NCI-H1092 treated with DMSO at 0.1 percent for 48 hours (cell line): ENCODE measurements at regions not wholly inside any gene's neighbourhood (a gene's known extent, or its start where the extent isn't known, plus 50 kb on each side); places are given as distances from the start of the nearest gene placed in this dataset.

Experiments
- DNase-seq: peaks from one replicate; lab custom pipeline; 2025; lab: John Stamatoyannopoulos, UW

DNA sequence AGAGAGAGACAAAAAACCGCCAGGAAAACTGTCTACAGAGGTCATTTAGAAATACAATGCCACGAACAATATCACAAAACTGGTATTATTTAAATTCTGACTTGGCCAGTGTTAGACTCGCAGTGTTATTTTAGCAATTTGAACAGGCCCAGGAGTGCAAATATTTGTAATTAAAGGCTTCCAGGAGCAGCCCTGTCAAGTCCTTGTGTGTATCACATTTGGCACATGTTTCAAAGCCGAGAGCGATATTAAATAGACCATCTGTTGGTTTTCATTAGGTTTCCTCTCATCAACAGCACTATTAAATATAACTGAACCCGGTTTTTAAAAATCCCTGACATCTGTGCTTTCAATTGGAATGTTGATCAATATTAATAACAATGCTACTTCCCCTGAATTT is 656.9 kb downstream of the TSN start:
- DNase-seq, result peak; percentile 84

DNA sequence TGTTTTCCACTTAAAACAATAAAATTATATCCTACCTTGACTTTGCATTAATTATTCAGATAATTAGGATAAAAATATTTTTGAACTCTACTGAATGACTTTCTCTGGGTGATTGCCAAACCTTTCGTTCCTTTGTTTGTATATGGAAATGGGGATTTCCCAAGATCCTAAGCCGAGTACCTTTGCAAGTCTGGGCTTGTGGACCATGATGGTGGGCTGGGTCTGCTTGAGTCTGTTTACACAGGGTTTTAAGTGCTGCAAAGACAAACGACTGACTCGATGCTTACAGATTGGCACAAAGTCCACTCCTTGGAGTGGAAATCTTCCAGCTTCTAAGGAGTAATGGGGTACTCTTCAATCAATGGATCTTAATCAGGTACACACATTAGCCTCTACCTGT is 659.5 kb downstream of the TSN start:
- no peak for DNase-seq

DNA sequence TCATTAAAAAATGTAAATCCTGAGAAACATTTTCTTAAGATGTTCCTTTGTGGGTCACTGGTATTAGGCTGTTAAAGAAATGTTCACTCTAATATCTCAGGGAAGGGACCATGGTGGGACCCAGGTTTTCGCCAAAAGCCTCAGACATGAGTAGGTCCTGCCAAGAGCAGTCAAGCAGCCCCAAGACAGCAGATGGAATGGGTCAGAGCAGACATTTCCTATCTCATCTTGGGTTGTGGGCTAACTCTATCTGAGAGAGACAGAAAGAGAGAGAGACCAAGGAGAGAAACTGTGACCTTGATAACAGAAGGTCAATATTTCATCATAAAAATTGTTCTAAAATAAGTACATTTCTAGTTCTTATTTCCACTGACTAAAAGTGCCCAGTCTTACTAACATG is 661.7 kb downstream of the TSN start:
- no peak for DNase-seq

DNA sequence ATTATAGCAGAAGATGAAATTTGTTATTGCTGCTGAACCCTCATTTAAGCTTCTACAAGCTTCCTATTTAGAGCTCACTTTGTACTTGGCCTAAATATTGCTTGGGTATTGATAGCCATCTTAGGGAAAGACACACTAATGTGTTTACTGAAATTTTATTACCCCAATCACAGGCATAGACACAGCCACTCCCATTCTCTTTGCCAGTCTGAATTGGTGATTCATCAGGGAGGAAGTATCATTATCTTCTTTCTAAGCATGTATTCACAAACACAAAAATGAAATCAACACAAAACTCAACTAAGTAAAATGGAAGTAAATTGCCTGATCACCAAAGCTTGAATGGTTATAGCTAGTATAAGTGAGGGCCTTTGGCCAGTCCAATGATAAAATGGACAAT is 666.3 kb downstream of the TSN start:
- DNase-seq, result no peak

DNA sequence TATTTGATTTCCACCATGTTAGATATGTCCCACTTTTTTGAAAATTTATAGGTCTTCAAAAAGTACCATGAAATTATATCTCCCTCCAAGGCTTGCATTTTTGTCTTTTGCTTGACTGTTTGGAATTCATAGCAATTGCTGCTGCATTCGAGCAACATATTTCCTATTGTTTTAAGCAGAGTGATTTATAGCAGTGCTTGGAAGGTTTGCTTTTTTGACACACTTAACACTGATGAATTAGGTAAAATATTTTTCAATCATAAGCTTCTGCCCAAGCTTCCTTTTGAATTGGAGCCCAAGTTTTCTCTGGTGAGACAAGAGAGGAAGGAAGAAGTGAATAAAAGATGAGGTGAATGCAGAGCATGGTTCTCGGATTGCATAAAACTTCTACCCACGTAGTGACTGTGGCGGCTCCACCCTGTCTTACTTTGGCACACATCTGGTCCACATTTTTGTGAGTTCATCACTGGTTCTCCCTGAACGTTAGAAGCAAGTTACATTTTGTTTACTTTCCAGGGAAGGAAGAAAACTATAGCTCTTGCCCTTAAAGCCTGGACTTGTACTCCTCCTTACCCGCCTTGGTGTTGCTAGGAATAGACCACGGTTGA is 667.0 kb downstream of the TSN start:
- no peak for DNase-seq

DNA sequence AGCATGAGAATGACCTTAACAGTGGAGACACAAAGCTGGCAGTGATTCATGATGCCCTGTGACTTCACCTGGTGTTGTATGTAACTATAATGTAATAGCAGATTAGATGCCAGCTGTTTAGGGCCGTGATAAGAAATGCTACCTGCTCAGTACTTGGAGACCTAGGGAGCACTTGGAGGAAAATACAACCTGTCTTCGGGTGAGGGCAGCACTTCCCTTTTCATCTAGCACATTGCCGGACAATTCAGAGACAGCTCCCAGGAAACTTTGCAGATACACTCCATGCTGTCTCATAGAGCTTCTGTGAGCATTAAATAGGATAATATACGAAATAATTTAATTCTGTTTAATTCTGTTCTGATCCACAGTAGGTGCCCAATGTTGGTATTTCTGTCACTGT is 668.5 kb downstream of the TSN start:
- no peak for DNase-seq

DNA sequence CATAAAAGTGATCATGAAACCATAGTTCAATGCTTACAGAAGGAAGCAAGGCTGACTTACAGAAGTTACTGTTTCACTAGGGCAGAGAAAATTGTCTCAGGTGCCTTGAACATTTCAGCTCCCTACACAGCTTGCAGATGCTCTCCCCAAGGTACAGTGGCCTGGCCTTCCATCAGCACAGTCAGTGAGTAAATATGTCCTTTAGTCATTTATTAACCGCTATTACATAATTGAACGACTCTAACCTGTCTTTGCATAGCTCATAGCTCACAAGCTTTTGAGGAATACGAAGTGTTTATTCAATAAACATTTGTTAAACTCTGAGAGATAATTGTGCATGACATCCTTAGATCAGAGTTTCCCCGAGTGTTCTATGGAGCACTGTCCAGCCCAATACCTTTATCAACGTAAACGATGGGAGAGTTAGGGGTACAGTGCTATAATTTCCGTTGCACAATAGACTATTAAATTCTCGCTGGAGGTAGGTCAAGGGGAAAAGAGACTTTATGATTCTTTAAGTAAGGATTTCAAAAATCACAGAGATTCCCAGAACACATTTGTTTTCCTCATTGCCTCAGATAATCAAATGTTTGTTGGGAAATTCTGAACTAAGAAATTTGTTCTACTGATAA is 677.8 kb downstream of the TSN start:
- no peak for DNase-seq

DNA sequence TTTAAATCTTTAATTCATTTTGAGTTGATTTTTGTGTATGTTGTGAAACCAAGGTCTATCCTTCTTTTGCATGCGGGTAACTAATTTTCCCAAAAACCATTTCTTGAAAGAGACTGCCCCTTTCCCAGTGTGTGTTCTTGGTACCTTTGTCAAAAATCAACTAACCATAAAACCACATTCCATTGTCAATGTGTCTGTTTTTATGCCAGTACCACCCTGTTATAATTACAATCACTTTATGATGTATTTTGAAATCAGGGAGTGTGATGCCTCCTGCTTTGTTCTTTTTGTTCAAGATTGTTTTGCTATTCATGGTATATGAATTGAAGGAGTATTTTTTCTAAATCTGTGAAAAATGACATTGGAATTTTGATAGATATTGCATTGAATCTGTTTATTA is 689.6 kb downstream of the TSN start:
- no peak for DNase-seq

DNA sequence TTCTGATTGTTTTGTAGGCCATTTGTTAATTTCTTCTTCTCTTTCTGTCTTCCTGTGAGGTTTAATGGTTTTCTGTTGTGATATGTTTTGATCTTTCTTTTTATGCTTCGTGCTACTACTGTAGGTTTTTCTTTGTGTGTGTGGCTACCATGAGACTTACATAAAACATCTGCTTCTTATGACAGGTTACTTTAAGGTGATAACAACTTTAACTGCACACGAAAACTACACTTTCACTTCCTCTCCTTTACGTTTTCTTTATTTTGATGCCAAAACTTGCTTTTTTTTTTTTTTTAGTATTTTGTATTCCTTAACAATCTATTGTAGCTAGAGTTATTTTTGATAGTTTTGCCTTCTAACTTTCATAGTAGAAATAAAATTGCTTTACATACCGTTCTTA is 691.3 kb downstream of the TSN start:
- DNase-seq, result no peak

DNA sequence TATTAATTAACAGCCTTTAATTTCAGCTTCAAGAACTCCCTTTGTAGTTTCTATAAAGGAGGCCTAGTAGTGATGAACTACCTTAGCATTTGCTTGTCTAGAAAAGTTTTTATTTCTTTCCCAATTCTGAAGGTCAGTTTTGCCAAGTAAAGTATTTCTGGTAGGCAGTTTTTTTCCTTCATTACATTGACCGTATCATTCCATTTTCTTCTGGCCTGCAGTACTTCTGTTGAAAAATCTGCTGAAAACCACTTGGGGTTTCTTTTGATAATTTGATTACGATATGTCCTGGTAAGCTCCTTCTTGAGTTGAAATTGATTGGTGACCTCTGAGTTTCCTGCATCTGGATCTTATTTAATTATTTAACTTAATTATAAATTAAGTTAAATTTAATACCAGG is 691.8 kb downstream of the TSN start:
- DNase-seq, result no peak

DNA sequence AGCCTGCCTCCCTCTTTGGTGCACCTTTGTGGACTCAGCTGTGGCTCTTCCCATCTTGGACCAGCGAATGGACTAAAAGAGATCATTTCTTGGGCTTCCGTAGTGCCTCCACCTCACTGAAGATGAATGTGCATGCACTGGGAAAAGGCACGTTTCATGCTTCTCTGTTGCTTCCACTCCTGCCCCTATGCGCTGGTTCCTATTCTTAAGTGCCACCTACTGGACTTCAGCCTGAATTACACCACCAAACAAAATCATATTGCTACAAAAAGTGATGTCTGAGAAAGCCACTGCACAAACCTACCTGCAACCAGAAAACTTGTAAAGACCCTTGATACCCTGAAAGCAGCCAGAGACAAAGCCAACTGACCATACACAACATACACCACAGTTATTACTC is 695.6 kb downstream of the TSN start:
- DNase-seq, result peak; percentile 50

DNA sequence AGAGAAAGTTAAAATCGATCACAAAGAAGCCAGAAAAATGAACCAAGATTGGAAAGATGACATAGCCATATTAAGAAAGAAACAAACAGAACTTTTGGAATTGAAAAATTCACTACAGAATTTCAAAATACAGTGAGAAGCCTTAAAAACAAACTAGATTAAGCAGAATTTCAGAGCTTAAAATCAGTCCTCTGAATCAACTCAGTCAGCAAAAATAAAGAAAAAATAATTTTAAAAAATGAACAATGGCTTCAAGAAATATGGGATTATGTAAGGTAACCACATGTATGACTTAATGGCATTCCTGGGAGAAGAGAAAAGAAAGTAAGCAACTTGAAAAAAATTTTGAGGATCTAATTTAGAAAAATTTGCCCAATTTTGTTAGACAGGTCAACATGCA is 696.2 kb downstream of the TSN start:
- no peak for DNase-seq

DNA sequence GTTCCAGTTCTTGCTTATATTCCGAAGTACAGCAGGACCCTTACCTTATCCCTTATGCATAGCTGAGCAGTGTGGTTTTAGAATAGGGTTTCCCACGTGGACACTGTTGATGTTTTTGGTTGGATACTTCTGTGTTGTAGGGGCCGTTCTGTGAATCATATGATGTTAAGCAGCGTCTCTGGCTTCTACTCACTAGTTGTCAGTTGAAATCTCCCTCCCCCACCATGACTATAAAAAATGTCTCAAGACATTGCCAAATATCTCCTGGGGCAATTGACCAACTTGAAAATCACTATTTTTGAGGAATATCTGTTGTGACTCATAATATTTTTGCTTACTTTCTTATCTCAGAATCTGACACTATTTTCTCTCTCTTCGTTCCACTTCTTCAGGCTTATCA is 713.7 kb downstream of the TSN start:
- DNase-seq, result no peak

DNA sequence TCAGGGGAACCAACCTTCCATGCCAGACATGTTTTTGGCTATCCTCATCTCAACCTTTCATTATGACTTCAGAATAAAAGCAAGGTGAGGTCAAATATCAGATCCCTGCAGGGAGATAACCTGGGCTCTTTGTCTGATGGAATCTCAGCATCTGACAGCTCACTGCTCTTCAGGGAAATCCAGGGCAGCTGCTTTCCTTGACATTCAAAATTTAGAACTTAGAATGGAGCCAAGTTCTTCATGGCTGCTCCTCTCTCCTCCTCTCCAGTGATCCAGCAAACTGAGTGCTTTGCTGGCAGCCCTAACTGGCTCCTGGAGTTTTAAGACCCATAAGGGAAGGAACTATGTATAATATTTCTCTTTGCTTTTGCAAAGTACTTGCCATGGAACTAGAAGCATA is 716.3 kb downstream of the TSN start:
- DNase-seq, result no peak

DNA sequence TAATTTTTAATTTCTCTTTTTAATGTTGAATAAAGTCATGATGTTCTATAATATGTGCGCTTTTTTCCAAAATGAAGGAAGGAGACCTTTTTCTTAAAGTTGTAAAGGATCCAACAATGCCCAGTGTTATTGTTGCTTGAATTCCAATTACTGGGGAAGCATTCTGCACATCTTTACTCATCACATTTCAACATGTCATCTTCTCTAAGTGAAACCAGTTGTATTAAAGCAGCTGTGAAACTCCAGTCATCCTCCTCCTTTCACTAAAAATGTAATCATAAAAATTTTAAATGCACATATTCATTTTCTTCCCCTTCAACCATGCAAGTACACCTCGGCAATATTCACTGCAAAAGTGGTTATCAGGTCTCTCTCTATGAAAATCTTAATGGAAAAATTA is 722.7 kb downstream of the TSN start:
- DNase-seq, result no peak

DNA sequence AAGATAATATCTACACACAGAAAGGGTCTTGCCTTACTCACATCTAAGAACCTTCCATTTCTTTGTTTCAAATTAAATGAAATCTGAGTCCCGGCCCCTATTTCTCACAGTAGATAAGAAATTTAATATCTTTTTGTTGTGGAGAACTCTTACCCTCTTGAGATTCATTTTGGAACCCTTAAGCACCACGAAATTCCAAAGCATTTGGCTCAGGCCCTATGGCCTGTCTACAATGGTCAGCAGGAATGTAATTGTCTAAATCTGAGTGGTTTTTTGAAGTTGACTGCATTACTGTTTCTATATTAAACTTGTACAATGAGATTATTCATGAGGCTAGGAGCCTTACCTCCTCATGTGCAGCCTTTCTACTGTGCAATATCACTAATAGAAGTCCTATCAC is 723.3 kb downstream of the TSN start:
- DNase-seq, result no peak

DNA sequence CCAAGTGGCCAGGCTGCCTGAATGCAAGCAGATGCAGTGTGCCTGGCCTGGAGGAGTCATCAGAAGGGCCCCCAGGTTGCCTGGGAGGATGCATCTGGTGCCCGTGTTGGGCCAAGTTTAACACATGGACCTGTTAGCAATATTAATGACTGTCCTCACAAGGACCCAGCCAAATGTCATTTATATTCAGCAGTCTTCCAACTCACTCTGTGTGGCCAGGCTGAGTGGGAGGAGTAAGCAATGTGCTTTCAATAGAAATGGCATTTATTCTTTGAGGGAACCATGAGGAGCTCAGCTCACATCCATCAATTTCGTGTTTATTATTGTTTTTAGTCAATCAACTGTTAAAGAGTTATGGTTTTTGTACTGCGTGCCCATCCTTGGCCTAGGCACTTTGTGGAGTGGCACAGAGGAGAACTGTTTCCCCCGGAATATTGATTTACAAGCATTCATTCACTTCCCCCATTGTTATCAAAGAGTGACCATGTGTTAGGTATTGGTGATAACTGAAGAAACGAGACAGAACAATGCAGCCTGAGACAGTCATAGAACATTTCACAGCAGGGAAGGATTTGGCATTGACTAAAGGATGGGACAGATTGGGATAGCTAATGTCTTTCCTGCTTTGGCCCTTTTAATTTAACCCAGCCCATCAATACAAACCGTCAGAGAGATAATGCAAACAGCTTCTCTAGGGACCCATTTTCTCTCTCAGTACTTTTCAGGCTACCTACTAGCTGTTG is 725.2 kb downstream of the TSN start:
- no peak for DNase-seq

DNA sequence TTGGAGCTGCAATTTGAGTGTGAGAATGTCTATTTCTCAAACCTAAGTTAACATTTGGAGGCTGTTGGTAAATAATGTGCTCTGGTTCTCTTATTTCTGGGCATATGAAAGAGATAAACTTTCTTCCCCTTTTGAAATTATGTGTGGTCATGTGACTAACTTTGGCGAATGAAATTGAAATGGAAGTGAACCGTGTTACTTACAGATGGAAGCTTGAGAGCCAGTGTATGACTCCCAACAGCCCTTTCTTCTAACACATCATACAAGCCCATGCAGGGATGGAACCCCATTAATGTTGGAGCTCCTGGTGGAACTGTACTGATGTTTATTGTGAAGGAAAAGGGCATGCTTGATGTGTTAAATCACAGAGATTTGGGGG is 725.8 kb downstream of the TSN start:
- no peak for DNase-seq

DNA sequence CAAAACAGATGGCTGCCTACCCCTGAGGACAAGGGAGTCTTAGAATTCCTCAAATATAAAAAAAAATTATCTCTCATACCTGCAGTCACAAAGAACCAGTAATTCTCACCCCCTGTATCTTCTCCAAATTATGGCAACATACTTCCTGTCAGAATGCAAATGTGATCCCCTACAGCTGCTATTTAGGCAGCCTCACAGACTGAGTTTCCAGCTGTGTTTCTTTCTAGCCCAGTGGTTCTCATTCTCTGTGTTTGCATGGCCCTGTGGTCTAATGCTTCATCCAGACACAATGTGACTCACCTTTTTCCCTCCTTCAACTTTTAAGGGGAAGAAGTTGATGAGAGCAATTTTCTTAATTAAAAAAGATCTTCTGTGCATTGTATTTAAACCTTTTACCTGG is 726.3 kb downstream of the TSN start:
- no peak for DNase-seq

DNA sequence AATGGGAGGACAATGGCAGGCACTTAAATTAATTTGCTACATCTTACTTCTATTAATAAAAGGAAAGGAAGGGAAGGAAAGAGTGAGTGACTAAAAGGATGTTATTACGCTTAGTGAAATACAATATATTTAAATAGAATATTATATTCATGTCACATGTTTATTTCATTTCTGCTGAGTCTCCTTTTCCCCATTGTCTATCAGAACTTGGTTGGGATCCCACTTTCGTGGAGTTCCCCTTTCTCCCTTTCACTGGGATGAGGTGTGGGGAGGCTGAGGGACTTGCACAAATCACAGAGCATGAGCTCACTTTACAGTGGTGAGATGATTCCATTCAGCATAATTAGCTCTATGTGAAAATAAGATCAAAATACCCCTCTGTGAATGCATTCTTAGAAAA is 730.6 kb downstream of the TSN start:
- no peak for DNase-seq

DNA sequence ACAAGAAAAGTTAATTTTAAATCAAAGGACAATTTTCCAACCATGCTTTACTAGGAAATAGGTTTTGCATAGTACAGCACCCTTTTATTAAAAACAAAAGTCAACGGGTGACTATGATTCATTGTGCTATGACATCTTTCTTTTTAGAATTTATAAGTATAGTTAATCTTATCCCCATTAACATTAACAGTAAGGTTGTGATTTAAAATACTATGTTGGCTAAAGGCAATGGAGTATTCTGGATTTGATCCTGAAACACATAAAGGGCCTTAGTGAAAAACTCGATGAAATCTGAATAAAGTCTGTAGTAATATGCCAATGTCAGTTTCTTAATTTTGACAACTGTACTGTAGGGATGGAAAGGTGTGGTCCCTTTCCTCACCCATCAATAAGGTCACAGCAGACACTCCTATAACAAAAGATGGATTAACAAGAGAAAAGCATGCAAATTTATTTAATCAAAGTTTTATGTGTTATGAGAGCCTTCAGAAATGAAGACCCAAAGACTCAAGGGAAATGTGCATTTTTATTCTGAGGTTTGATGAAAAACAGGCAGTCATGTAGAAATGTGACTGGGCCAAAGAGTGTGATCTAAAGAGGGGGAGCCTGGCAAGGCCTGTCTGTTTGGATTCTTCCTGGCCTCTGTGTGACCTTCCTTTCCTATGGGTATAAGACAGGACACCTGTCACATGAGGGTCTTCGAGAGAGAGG is 731.4 kb downstream of the TSN start:
- no peak for DNase-seq

DNA sequence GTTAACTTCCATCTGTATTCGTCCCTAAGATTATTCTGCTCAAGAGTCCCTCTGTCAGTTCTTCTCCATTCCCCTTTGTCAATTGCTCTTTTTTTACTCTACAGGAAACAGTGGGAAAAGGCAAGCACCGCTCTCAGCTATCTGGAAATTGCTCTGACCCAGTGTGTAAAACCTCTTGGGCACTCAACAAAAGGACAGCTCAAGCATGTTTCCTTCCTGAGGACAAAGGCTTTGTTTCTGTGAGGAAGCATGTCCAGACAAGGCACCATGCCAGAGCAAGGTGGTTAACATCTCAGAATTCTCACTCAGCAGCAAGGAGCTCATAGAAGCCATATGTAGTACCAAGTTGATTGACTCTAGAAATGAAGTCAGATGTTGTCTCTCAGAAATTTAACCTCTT is 735.6 kb downstream of the TSN start:
- no peak for DNase-seq
